Cardiac fibroblast (primary cell): ENCODE measurements at regions not wholly inside any gene's neighbourhood (a gene's known extent, or its start where the extent isn't known, plus 50 kb on each side); places are given as distances from the start of the nearest gene placed in this dataset.

Experiments
- DNase-seq, 2 donors: peaks; one replicate each; pipeline versions ENCODE4 v3.0.0 to v3.0.0-alpha.2; 2010; ENCODE audit warnings: low read depth in 2 of 2
- H3K4me3 ChIP-seq, 2 donors: replicated peaks in 1 of 2; 1 replicate in 1 of 2; 2 replicates in 1 of 2; pipeline ENCODE4 v1.5.1; 2011; ENCODE audit warnings: low read depth in 2 of 2, low read length in 2 of 2, mild to moderate bottlenecking in 2 of 2, moderate library complexity in 1 of 2
- CTCF ChIP-seq: IDR thresholded peaks from one replicate; pipeline ENCODE4 v1.5.1; 2011; ENCODE audit warnings: low read depth, mild to moderate bottlenecking, low read length, inconsistent platforms

GRCh38 chr3:141669434-141669833, 68.7 kb upstream of the RNF7 start:
- no peak for DNase-seq
- TF ChIP-seq CTCF = no peak
- no peak overlapping the region for H3K4me3 ChIP-seq

GRCh38 chr3:141677701-141678100, 60.4 kb upstream of the RNF7 start:
- no peak overlapping the region for H3K4me3 ChIP-seq

GRCh38 chr3:141680620-141681389, 57.3 kb upstream of the RNF7 start:
- H3K4me3 ChIP-seq = no peak overlapping the region
- DNase-seq = peak; percentile 61 to 79

More at GRCh38 chr3:141677701-141678100, 60.4 kb upstream of the RNF7 start:
- DNase-seq = no peak
- no peak for TF ChIP-seq CTCF

GRCh38 chr3:141681390-141681780, 56.7 kb upstream of the RNF7 start:
- no peak for TF ChIP-seq CTCF
- no peak for DNase-seq
- H3K4me3 ChIP-seq = no peak overlapping the region

More at GRCh38 chr3:141680620-141681389, 57.3 kb upstream of the RNF7 start:
- TF ChIP-seq CTCF = no peak

GRCh38 chr3:141682007-141682406, 56.1 kb upstream of the RNF7 start:
- no peak for DNase-seq
- no peak for TF ChIP-seq CTCF
- no peak overlapping the region for H3K4me3 ChIP-seq

GRCh38 chr3:141682921-141683320, 55.2 kb upstream of the RNF7 start:
- TF ChIP-seq CTCF = no peak
- DNase-seq = no peak
- no peak overlapping the region for H3K4me3 ChIP-seq

- H3K4me3 ChIP-seq = no peak overlapping the region
- no peak for DNase-seq
- TF ChIP-seq CTCF = no peak
Measured at GRCh38 chr3:141684758-141685157, 53.3 kb upstream of the RNF7 start.
